ENCODE measurements at regions not wholly inside any gene's neighbourhood (a gene's known extent, or its start where the extent isn't known, plus 50 kb on each side); places are given as distances from the start of the nearest gene placed in this dataset.
"Not testable (repeated sequence)": the region's sequence is repeated elsewhere in the genome, so short reads cannot be mapped to it uniquely, and the experiment has no call there.

DNA sequence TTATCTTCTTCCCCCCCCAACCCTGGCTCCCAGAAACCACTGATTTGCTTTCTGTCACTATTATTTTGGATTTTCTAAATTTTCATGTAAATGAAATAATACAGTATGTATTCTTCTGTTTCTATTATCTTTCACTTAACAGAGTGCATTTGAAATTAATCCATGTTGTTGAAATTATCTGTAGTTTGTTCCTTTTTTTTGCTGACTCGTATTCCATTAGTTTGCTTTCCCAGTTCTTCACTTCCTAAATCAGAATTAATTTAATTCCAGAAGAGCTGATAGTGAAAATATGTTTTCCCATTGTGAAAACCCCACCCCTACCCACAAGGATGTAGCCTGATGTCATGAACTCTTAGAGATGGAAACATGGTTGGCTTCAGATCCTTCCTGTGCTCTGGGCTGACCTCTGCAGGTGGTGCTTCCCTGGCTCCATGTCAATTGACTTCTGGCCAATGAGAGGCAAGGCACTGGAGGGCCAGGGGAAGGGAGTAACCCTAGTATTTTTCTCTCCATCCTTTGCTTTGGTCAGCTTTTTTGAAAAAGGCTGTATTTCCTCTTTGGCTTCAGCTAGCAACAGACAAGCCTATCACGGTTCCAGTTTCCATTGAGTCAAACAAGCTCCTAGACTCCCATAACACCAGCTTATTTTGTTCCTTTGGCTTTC is 244.4 kb upstream of the HSF2 start:
- H3K36me3 Mint-ChIP-seq = no peaks in the 10 kb centered on the region
- CTCF ChIA-PET = no interaction called here
- H3K4me1 Mint-ChIP-seq = no peaks in the 10 kb centered on the region
- no peaks in the 10 kb centered on the region for H3K27me3 Mint-ChIP-seq
- no peak overlapping the region for H3K27ac Mint-ChIP-seq
- DNase-seq (no peak), ATAC-seq (no peak)
- H3K4me3 Mint-ChIP-seq = no peak overlapping the region
- H3K9me3 Mint-ChIP-seq (ENCODE audit: low read depth) = no peaks in the 10 kb centered on the region

- Mint-ChIP-seq H3K4me1 (no peaks in the 10 kb centered on the region), H3K27ac (no peak overlapping the region), H3K9me3 (ENCODE audit: low read depth) (no peaks in the 10 kb centered on the region), H3K27me3 (no peaks in the 10 kb centered on the region), H3K36me3 (no peaks in the 10 kb centered on the region), H3K4me3 (no peak overlapping the region)
- DNase-seq = no peak
- ATAC-seq = no peak
- CTCF ChIA-PET = no interaction called here
Observed at GRCh38 chr6:122161136-122161535, 238.3 kb upstream of the HSF2 start.

DNA sequence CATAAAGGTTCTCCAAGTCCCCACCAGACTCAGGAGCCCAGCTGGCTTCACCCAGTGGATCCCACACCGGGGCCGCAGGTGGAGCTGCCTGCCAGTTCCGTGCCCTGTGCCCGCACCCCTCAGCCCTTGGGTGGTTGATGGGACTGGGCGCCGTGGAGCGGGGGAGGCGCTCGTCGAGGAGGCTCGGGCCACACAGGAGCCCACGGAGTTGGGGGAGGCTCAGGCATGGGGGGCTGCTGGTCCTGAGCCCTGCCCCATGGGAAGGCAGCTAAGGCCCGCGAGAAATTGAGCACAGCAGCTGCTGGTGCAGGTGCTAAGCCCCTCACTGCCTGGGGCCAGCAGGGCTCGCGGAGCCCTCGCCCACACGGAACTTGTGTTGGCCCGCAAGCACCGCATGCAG is 234.4 kb upstream of the HSF2 start:
- DNase-seq (no peak), ATAC-seq (no peak)
- Mint-ChIP-seq H3K4me1 (no peaks in the 10 kb centered on the region), H3K27me3 (no peaks in the 10 kb centered on the region), H3K27ac (no peak overlapping the region), H3K4me3 (no peak overlapping the region), H3K36me3 (no peaks in the 10 kb centered on the region), H3K9me3 (ENCODE audit: low read depth) (no peaks in the 10 kb centered on the region)
- CTCF ChIA-PET = no interaction called here

DNA sequence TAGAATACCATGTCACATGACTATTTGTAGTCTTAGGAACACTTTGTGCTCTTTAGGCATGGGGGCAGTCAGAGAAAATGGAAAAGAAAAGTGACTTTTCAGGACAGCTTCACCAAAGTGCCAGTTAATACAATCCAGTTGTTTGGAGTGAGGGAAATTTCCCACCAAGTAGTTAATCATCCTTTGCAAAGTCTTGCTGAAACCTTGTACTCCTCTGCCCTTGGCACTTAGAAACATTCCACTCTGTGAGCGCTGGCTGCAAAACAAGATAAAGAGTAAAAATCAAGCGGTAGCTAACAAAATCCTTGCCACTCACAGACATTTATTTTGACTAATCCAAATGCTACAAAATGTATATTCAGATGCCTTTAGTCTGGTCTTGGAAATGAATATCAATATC is 229.2 kb upstream of the HSF2 start:
- H3K36me3 Mint-ChIP-seq = no peaks in the 10 kb centered on the region
- H3K9me3 Mint-ChIP-seq (ENCODE audit: low read depth) = no peaks in the 10 kb centered on the region
- H3K27me3 Mint-ChIP-seq = no peaks in the 10 kb centered on the region
- no peak overlapping the region for H3K4me3 Mint-ChIP-seq
- H3K27ac Mint-ChIP-seq = no peak overlapping the region
- no peaks in the 10 kb centered on the region for H3K4me1 Mint-ChIP-seq
- CTCF ChIA-PET = interaction anchor here (0.6 kb wide), 1 partner anchor 760 kb away, joined by 3 read pairs; no protein-coding TSS in a partner anchor
- DNase-seq (no peak), ATAC-seq (no peak)

DNA sequence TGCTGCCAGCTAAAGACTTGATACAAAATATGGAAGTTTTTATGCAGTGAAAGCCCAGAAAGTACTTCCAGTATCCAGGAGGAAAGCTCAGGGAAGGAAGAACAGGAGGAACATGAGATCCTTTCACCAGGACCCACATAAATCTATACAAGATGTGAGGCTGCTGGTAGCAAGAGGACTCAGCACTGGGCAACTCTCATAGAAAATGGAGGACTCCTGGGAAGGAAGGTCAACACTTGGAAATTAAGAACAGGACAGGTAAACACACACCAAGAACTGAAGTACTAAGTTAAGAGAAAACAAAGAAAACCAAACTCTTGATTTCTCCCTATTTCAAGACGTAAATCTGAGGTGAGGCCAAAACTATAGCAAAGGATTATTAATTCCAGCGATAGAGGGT is 220.5 kb upstream of the HSF2 start:
- no peaks in the 10 kb centered on the region for H3K4me1 Mint-ChIP-seq
- CTCF ChIA-PET = no interaction called here
- H3K4me3 Mint-ChIP-seq = no peak overlapping the region
- H3K27me3 Mint-ChIP-seq = no peaks in the 10 kb centered on the region
- no peaks in the 10 kb centered on the region for H3K36me3 Mint-ChIP-seq
- H3K27ac Mint-ChIP-seq = no peak overlapping the region
- no peak for ATAC-seq
- H3K9me3 Mint-ChIP-seq (ENCODE audit: low read depth) = no peaks in the 10 kb centered on the region
- no peak for DNase-seq

GRCh38 chr6:122180132-122180531 is 219.3 kb upstream of the HSF2 start:
- Mint-ChIP-seq H3K27me3 (no peaks in the 10 kb centered on the region), H3K4me1 (no peaks in the 10 kb centered on the region)

DNA sequence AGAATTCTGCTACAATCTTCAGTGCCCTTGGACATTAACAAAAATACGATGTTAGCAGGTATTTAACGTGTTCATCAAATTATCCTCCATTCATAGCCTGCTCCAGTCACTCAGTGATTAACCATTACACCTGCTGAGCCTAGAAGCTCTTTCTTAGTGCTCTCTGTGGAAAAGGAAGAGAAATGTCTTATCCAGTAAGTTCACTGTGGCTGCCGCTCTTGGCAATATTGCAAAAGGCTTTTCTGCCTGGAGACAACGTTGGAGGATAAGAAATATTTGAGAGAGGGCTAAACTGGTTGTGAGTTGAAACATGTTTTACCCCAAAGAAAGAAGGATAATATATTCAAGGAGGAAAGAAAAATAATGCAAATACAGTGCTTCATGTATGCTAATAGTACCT is 217.4 kb upstream of the HSF2 start:
- Mint-ChIP-seq H3K4me1 (no peaks in the 10 kb centered on the region), H3K27me3 (no peaks in the 10 kb centered on the region), H3K27ac (no peak overlapping the region), H3K36me3 (no peaks in the 10 kb centered on the region), H3K4me3 (no peak overlapping the region), H3K9me3 (ENCODE audit: low read depth) (no peaks in the 10 kb centered on the region)
- ATAC-seq (no peak), DNase-seq (no peak)
- CTCF ChIA-PET = no interaction called here

More at GRCh38 chr6:122180132-122180531, 219.3 kb upstream of the HSF2 start:
- H3K4me3 Mint-ChIP-seq = no peak overlapping the region
- DNase-seq = no peak
- no peak for ATAC-seq
- H3K27ac Mint-ChIP-seq = no peak overlapping the region
- H3K36me3 Mint-ChIP-seq = no peaks in the 10 kb centered on the region
- CTCF ChIA-PET = no interaction called here
- H3K9me3 Mint-ChIP-seq (ENCODE audit: low read depth) = no peaks in the 10 kb centered on the region

GRCh38 chr6:122184401-122184827 is 215.0 kb upstream of the HSF2 start:
- DNase-seq (no peak), ATAC-seq (no peak)
- CTCF ChIA-PET = no interaction called here
- no peaks in the 10 kb centered on the region for H3K27me3 Mint-ChIP-seq
- H3K36me3 Mint-ChIP-seq = no peaks in the 10 kb centered on the region
- H3K4me3 Mint-ChIP-seq = no peak overlapping the region
- no peaks in the 10 kb centered on the region for H3K4me1 Mint-ChIP-seq
- H3K9me3 Mint-ChIP-seq (ENCODE audit: low read depth) = no peaks in the 10 kb centered on the region
- no peak overlapping the region for H3K27ac Mint-ChIP-seq

DNA sequence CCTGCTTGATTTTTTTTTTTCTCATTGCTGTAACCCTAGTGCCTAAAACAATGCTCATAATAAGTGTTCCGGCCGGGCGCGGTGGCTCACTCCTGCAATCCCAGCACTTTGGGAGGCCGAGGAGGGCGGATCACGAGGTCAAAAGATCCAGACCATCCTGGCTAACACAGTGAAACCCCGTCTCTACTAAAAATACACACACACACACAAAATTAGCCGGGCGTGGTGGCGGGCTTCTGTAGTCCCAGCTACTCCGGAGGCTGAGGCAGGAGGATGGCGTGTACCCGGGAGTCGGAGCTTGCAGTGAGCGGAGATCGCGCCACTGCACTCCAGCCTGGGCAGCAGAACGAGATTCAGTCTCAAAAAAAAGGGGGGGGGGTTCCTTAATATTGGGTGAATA is 214.0 kb upstream of the HSF2 start:
- H3K27ac Mint-ChIP-seq; DNase-seq; H3K27me3 Mint-ChIP-seq; H3K36me3 Mint-ChIP-seq; H3K9me3 Mint-ChIP-seq (ENCODE audit: low read depth); CTCF ChIA-PET; H3K4me3 Mint-ChIP-seq; ATAC-seq; H3K4me1 Mint-ChIP-seq: not testable (repeated sequence)

DNA sequence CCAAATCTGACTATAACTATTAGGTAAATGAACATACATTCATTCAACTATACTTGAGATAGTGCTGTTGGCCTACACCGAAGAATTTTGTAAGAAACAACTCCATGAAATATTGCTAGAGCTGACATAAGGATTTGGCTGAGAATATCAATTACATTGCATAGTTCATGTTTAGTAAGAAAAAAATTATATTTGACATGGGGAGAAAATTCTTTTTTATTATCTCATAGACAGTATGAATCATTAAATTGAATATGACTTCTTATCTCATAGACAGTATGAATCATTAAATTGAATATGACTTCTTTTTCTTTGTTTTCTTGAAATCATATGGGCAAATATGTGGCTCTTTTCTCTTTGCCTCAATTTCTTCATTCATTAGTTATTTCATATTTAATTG is 212.3 kb upstream of the HSF2 start:
- Mint-ChIP-seq H3K4me3 (no peak overlapping the region), H3K4me1 (no peaks in the 10 kb centered on the region), H3K36me3 (no peaks in the 10 kb centered on the region), H3K27me3 (no peaks in the 10 kb centered on the region), H3K27ac (no peak overlapping the region), H3K9me3 (ENCODE audit: low read depth) (no peaks in the 10 kb centered on the region)
- CTCF ChIA-PET = no interaction called here
- no peak for ATAC-seq
- no peak for DNase-seq

DNA sequence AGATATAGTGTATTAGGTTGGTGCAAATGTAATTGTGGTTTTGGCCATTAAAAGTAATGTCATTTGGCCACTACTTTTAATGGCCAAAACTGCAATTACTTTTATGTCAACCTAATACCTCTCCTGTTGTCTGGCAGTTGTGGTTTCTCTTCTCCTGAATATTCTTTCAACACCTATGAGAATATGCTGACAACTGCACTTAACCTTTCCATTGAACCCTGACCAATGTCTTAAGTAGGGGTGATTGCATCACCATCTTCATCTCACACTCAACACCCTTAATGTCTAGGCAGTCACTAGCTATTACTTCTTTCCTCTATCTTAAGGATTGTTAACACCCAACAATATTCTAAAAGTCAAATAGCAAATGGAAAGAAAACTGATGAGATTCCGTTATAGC is 200.5 kb upstream of the HSF2 start:
- no peak overlapping the region for H3K27ac Mint-ChIP-seq
- ATAC-seq (no peak), DNase-seq (no peak)
- CTCF ChIA-PET = no interaction called here
- H3K4me3 Mint-ChIP-seq = no peak overlapping the region
- no peaks in the 10 kb centered on the region for H3K36me3 Mint-ChIP-seq
- no peaks in the 10 kb centered on the region for H3K4me1 Mint-ChIP-seq
- H3K9me3 Mint-ChIP-seq (ENCODE audit: low read depth) = peaks cover 2% of the 10 kb centered on the region
- no peaks in the 10 kb centered on the region for H3K27me3 Mint-ChIP-seq

- Mint-ChIP-seq H3K4me3 (no peak overlapping the region), H3K27ac (no peak overlapping the region), H3K9me3 (ENCODE audit: low read depth) (peaks cover 2% of the 10 kb centered on the region), H3K4me1 (no peaks in the 10 kb centered on the region), H3K27me3 (no peaks in the 10 kb centered on the region), H3K36me3 (no peaks in the 10 kb centered on the region)
- ATAC-seq = no peak
- CTCF ChIA-PET = no interaction called here
- DNase-seq = no peak
Observed at GRCh38 chr6:122200440-122200839, 199.0 kb upstream of the HSF2 start.

- DNase-seq = no peak
- Mint-ChIP-seq H3K4me3 (no peak overlapping the region), H3K9me3 (ENCODE audit: low read depth) (peaks cover 2% of the 10 kb centered on the region), H3K27ac (no peak overlapping the region), H3K36me3 (no peaks in the 10 kb centered on the region), H3K4me1 (no peaks in the 10 kb centered on the region), H3K27me3 (no peaks in the 10 kb centered on the region)
- no peak for ATAC-seq
- CTCF ChIA-PET = no interaction called here
Observed at GRCh38 chr6:122202576-122203137, 196.8 kb upstream of the HSF2 start.

GRCh38 chr6:122207061-122207460 is 192.4 kb upstream of the HSF2 start:
- ATAC-seq (no peak), DNase-seq (no peak)
- CTCF ChIA-PET = no interaction called here

GRCh38 chr6:122207794-122208193 is 191.7 kb upstream of the HSF2 start:
- no peak overlapping the region for H3K27ac Mint-ChIP-seq
- DNase-seq = no peak
- no peak for ATAC-seq
- no peak overlapping the region for H3K4me3 Mint-ChIP-seq
- H3K9me3 Mint-ChIP-seq (ENCODE audit: low read depth) = peaks cover 2% of the 10 kb centered on the region
- H3K36me3 Mint-ChIP-seq = no peaks in the 10 kb centered on the region
- CTCF ChIA-PET = no interaction called here
- H3K4me1 Mint-ChIP-seq = no peaks in the 10 kb centered on the region
- no peaks in the 10 kb centered on the region for H3K27me3 Mint-ChIP-seq

More at GRCh38 chr6:122207061-122207460, 192.4 kb upstream of the HSF2 start:
- Mint-ChIP-seq H3K9me3 (ENCODE audit: low read depth) (peaks cover 2% of the 10 kb centered on the region), H3K27ac (no peak overlapping the region), H3K36me3 (no peaks in the 10 kb centered on the region), H3K4me1 (no peaks in the 10 kb centered on the region), H3K27me3 (no peaks in the 10 kb centered on the region), H3K4me3 (no peak overlapping the region)

All from activated CD8-positive, alpha-beta memory T cell treated with anti-CD3 and anti-CD28 coated beads, Interleukin-2, amount 10 ng/mL, durations not matched to agents 7 days and 5 days (primary cell).